A549 (cell line): ENCODE measurements at regions not wholly inside any gene's neighbourhood (a gene's known extent, or its start where the extent isn't known, plus 50 kb on each side); places are given as distances from the start of the nearest gene placed in this dataset.

Source experiments
- ATAC-seq, 2 experiments: fragments of 200-7000 bp in 1 of 2; fragments of >200 bp in 1 of 2; cut with Nextera tagmentation in 1 of 2; cut with Tn5 transposase in 1 of 2; 3 replicates each; pipeline versions ENCODE4 v1.8.0 to v1.9.1; 2018 to 2020; ENCODE audit warnings: mild to moderate bottlenecking in 1 of 2, moderate library complexity in 1 of 2
- CTCF ChIA-PET: fragments of 300-600 bp; sonication (Branson Sonifier 250); formaldehyde crosslinking; extraction: SDS; loops from one replicate; lab custom pipeline; 2021; ENCODE audit warnings: antibody characterized with exemption, inconsistent platforms; lab: Yijun Ruan, JAX
- POLR2A ChIA-PET: fragments of 350-600 bp; formaldehyde crosslinking; extraction: SDS; loops from one replicate; lab custom pipeline; 2021; ENCODE audit warnings: antibody characterized with exemption, inconsistent platforms; lab: Yijun Ruan, JAX
- DNase-seq, 2 experiments: peaks; one replicate each; pipeline versions ENCODE4 v3.0.0 to v3.0.0-alpha.2; 2011 to 2016; ENCODE audit warnings: low read depth in 1 of 2, low spot score in 1 of 2
- FAIRE-seq: peaks from 2 replicates; lab custom pipeline; 2011; peaks lifted over from hg19 to GRCh38; lab: Jason Lieb, UNC
- H3K27ac ChIP-seq, 2 experiments: fragments of >200 bp; sonication (Bioruptor Twin); formaldehyde crosslinking; 3 replicates each; pipeline ENCODE4 v1.5.1; 2016 to 2017
- H3K4me1 ChIP-seq: fragments of >200 bp; sonication (Bioruptor Twin); formaldehyde crosslinking; 3 replicates; pipeline ENCODE4 v1.6.1; 2016
- H3K4me2 ChIP-seq: fragments of >200 bp; sonication (Bioruptor Twin); formaldehyde crosslinking; 3 replicates; pipeline ENCODE4 v1.6.1; 2016
- H3K4me3 ChIP-seq: fragments of >200 bp; sonication (Bioruptor Twin); formaldehyde crosslinking; 3 replicates; pipeline ENCODE4 v1.5.1; 2016
- H3K9me3 ChIP-seq: fragments of >200 bp; sonication (Bioruptor Twin); formaldehyde crosslinking; 3 replicates; pipeline ENCODE4 v1.6.1; 2016
- CBX8 ChIP-seq: fragments of 200-600 bp; sonication (generic); IDR thresholded peaks from 2 replicates; pipeline ENCODE4 v1.6.1; 2016
- CHD2 ChIP-seq: fragments of 150-350 bp; IDR thresholded peaks from 2 replicates; pipeline ENCODE4 v1.6.1; 2014; ENCODE audit warnings: low read length; ENCODE audit not compliant: partially characterized antibody
- CHD4 ChIP-seq: fragments of 200-600 bp; sonication (generic); IDR thresholded peaks from 2 replicates; pipeline ENCODE4 v1.6.1; 2016; ENCODE audit warnings: antibody characterized with exemption, mild to moderate bottlenecking, borderline replicate concordance
- CTCF ChIP-seq: fragments of >200 bp; sonication (Bioruptor Twin); formaldehyde crosslinking; IDR thresholded peaks from 3 replicates; pipeline ENCODE4 v1.5.1; 2016
- E2F6 ChIP-seq: IDR thresholded peaks from 2 replicates; pipeline ENCODE4 v1.6.1; 2012; ENCODE audit warnings: low read depth, borderline replicate concordance
- EHF ChIP-seq: fragments of 250-450 bp; sonication (Bioruptor Pico); IDR thresholded peaks from 2 replicates; pipeline ENCODE4 v1.5.0; 2020; ENCODE audit warnings: mild to moderate bottlenecking
- EHMT2 ChIP-seq: fragments of 200-600 bp; sonication (generic); IDR thresholded peaks from 2 replicates; pipeline ENCODE4 v1.6.1; 2016; ENCODE audit warnings: antibody characterized with exemption, low read depth, mild to moderate bottlenecking, moderate library complexity
- ELK1 ChIP-seq: fragments of 150-350 bp; IDR thresholded peaks from 2 replicates; pipeline ENCODE4 v1.6.1; 2014; ENCODE audit warnings: low read depth, mild to moderate bottlenecking, low read length
- GATA3 ChIP-seq: IDR thresholded peaks from 2 replicates; pipeline ENCODE4 v1.6.1; 2012; ENCODE audit warnings: borderline replicate concordance
- HOXB13 ChIP-seq: fragments of 250-450 bp; sonication (Bioruptor Pico); IDR thresholded peaks from 2 replicates; pipeline ENCODE4 v1.5.0; 2020; ENCODE audit warnings: low read depth, mild to moderate bottlenecking, moderate library complexity
- JUNB ChIP-seq: fragments of >200 bp; sonication (Bioruptor Twin); formaldehyde crosslinking; IDR thresholded peaks from 2 replicates; pipeline ENCODE4 v1.6.1; 2016
- MAFK ChIP-seq: fragments of 450-650 bp; IDR thresholded peaks from 2 replicates; pipeline ENCODE4 v1.6.1; 2014; ENCODE audit not compliant: partially characterized antibody
- NPAS2 ChIP-seq: fragments of 250-450 bp; sonication (Bioruptor Pico); IDR thresholded peaks from 2 replicates; pipeline ENCODE4 v1.8.0; 2022; ENCODE audit warnings: mild to moderate bottlenecking, moderate library complexity, borderline replicate concordance
- NR3C1 ChIP-seq: fragments of >200 bp; sonication (Bioruptor Twin); formaldehyde crosslinking; IDR thresholded peaks from 3 replicates; pipeline ENCODE4 v1.6.1; 2017
- POLR2AphosphoS2 ChIP-seq: conservative IDR thresholded peaks from 2 replicates; pipeline ENCODE4 v1.6.1; 2012; ENCODE audit warnings: low read length, improper control_type of control experiment, inconsistent platforms
- RAD21 ChIP-seq, 2 experiments: fragments of >200 bp in 1 of 2; sonication (Bioruptor Twin) in 1 of 2; formaldehyde crosslinking in 1 of 2; IDR thresholded peaks in 1 of 2; conservative IDR thresholded peaks in 1 of 2; 2 replicates in 1 of 2; 3 replicates in 1 of 2; pipeline ENCODE4 v1.6.1; 2012 to 2018; ENCODE audit warnings: inconsistent platforms in 1 of 2
- RARB ChIP-seq: fragments of 250-450 bp; sonication (Bioruptor Pico); IDR thresholded peaks from 2 replicates; pipeline ENCODE4 v1.8.0; 2021; ENCODE audit warnings: mild to moderate bottlenecking, moderate library complexity
- RFX5 ChIP-seq: fragments of 450-650 bp; IDR thresholded peaks from 2 replicates; pipeline ENCODE4 v1.7.1; 2014; ENCODE audit warnings: antibody characterized with exemption, mild to moderate bottlenecking, moderate library complexity
- SMC3 ChIP-seq: fragments of >200 bp; sonication (Bioruptor Twin); formaldehyde crosslinking; IDR thresholded peaks from 3 replicates; pipeline ENCODE4 v1.6.1; 2018; ENCODE audit warnings: inconsistent platforms
- TP53 ChIP-seq: fragments of 250-450 bp; sonication (Bioruptor Pico); IDR thresholded peaks from 2 replicates; pipeline ENCODE4 v1.5.0; 2021; ENCODE audit warnings: mild to moderate bottlenecking, moderate library complexity
- USF2 ChIP-seq: fragments of 450-650 bp; IDR thresholded peaks from 2 replicates; pipeline ENCODE4 v1.6.1; 2014; ENCODE audit warnings: antibody characterized with exemption
- ZNF302 ChIP-seq: fragments of 250-450 bp; sonication (Bioruptor Pico); IDR thresholded peaks from 2 replicates; pipeline ENCODE4 v1.9.0; 2021; ENCODE audit warnings: inconsistent platforms, mild to moderate bottlenecking, moderate library complexity
- WGBS: methylation state at CpG from one replicate; pipeline ENCODE4 v1.1.6; 2017; ENCODE audit errors: missing lambda C conversion rate; 5-methylcytosine and 5-hydroxymethylcytosine counted together

- Histone ChIP-seq H3K9me3 (no peaks in the 10 kb centered on the region), H3K27ac (no peak overlapping the region), H3K4me3 (no peak overlapping the region), H3K4me1 (no peaks in the 10 kb centered on the region), H3K4me2 (no peak overlapping the region)
- ATAC-seq (no peak), DNase-seq (no peak), FAIRE-seq (no peak)
- ChIA-PET CTCF (no interaction called here), POLR2A (no interaction called here)
- peak; percentile 61 for TF ChIP-seq MAFK
- no peak for TF ChIP-seq NR3C1
- no peak for TF ChIP-seq NPAS2 (CRISPR knock-in tag)
- TF ChIP-seq CBX8, result no peak
These were observed 886.7 kb upstream of the TMPRSS15 start for GRCh38 chr21:19290328-19290727.

GRCh38 chr21:19320291-19320690 lies 916.7 kb upstream of the TMPRSS15 start:
- TF ChIP-seq JUNB (no peak), ELK1 (no peak), CTCF (no peak)
- POLR2A ChIA-PET, result no interaction called here
- CTCF ChIA-PET, result interaction anchor here (1.2 kb wide), 1 partner anchor 49 kb away, joined by 4 read pairs; no protein-coding TSS in a partner anchor
- H3K4me3 ChIP-seq, result no peak overlapping the region
- WGBS, result 28% methylated on average over 1 of the region's 1 CpG
- ATAC-seq (no peak), DNase-seq (no peak), FAIRE-seq (no peak)
- H3K4me1 ChIP-seq, result no peaks in the 10 kb centered on the region
- H3K9me3 ChIP-seq, result no peaks in the 10 kb centered on the region
- no peak overlapping the region for H3K27ac ChIP-seq
- no peak overlapping the region for H3K4me2 ChIP-seq

- WGBS, result 2% methylated on average over 3 of the region's 3 CpGs
- H3K9me3 ChIP-seq, result no peaks in the 10 kb centered on the region
- H3K4me2 ChIP-seq, result no peak overlapping the region
- H3K27ac ChIP-seq, result no peak overlapping the region
- TF ChIP-seq CHD2, result no peak
- no peak for TF ChIP-seq SMC3
- TF ChIP-seq GATA3, result no peak
- no peak for TF ChIP-seq RFX5
- TF ChIP-seq EHF (CRISPR knock-in tag), result no peak
- no peak for TF ChIP-seq EHMT2
- TF ChIP-seq RAD21 (conservative IDR thresholded peaks at IDR 0.05 in 1 of 2, IDR thresholded peaks at IDR 0.05 in 1 of 2), result no peak
- no peak for TF ChIP-seq RARB (CRISPR knock-in tag)
- no peak for TF ChIP-seq CHD4
- no peak for TF ChIP-seq TP53
- TF ChIP-seq USF2, result no peak
- TF ChIP-seq ZNF302 (CRISPR knock-in tag), result no peak
- ChIA-PET CTCF (interaction anchor here (1.2 kb wide), 1 partner anchor 50 kb away, joined by 4 read pairs; no protein-coding TSS in a partner anchor), POLR2A (no interaction called here)
- no peak overlapping the region for H3K4me3 ChIP-seq
- FAIRE-seq, result no peak
- no peak for DNase-seq
- no peak for ATAC-seq
- H3K4me1 ChIP-seq, result no peaks in the 10 kb centered on the region
These were observed 918.1 kb upstream of the TMPRSS15 start for GRCh38 chr21:19321688-19322087.

GRCh38 chr21:19322360-19322759 lies 918.8 kb upstream of the TMPRSS15 start:
- 0% methylated on average over 1 of the region's 1 CpG for WGBS
- FAIRE-seq, result no peak
- no peaks in the 10 kb centered on the region for H3K4me1 ChIP-seq
- TF ChIP-seq POLR2AphosphoS2 (no peak), NR3C1 (no peak), HOXB13 (CRISPR knock-in tag) (no peak), E2F6 (no peak)
- TF ChIP-seq, all 56 proteins: peak for 0
- H3K4me2 ChIP-seq, result no peak overlapping the region
- no peak overlapping the region for H3K4me3 ChIP-seq
- no peak for DNase-seq
- no peaks in the 10 kb centered on the region for H3K9me3 ChIP-seq
- POLR2A ChIA-PET, result no interaction called here
- H3K27ac ChIP-seq, result no peak overlapping the region
- CTCF ChIA-PET, result no interaction called here
- ATAC-seq, result no peak
